HG02678 (cell line): ENCODE measurements at regions not wholly inside any gene's neighbourhood (a gene's known extent, or its start where the extent isn't known, plus 50 kb on each side); places are given as distances from the start of the nearest gene placed in this dataset.

Source experiments
- ATAC-seq: cut with Tn5 transposase; IDR thresholded peaks from one replicate; pipeline ENCODE4 v1.9.1; 2021; ENCODE audit warnings: mild to moderate bottlenecking, moderate library complexity; ENCODE audit not compliant: unreplicated experiment

DNA sequence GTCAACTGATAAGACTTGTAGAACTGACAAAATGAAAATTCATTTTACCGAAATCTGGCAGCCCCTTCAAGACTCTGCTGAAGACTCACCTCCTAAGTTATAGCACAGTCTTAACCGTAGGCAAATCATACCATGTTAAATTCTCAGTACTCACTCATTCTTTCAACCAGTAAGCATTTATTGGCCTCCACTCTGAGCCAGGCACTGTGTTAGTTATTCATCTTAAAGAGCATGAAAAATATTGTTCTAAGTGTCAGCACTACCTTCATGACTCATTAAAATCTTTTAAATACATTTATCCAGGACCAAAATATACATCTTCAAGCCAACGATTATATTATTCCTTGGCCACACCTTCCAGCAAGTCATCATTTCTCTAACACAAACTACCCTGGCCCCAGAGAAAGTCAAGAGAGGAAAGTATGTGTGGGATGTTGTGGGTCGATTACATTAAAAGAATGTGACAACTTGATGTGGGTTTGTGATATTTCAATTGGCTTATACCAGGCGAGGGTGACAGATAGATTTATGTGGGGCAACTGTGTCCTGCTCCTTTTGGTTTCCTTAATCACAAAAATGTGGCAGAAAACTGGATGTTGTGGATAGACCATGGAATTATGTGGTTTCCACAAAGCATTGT is 55.0 kb downstream of the TMEM30B start:
- ATAC-seq, result no peak

DNA sequence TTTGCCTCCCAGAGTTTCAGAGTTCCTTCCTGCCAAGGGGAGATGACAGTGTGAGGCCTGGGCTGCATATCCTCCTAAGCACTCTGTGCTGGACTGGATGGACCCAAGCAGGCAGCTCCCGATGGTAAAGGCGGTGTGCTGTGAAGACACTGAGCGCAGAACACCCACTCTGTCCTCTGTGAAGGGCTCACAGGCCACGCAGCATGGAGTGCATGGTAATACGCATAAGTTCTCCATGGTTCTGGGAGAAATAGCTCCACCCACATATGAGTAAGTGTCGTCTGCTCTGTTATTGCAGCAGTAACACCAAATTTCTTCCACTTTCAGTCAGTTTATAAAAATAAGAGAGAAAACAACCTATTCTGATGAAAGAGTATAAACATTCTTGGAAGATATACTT is 55.8 kb downstream of the TMEM30B start:
- ATAC-seq, result no peak

DNA sequence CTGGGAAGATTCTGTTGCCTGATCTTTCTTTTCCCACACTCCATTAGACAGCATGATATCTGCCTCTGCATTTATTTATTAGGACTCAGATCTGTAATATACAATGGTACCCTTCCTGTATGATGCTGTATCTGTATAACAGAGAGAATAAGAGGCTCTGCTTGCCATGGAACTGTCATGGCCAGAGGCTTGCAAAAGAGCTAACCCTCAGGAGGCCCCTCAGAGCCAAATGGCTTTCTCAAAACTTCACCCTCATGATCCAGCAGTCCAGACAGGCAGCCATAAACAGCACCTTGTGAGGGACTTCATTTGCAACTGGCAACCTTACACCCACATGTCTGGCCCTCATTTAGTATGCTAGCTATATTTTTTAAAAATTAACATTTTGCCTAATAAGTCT is 57.6 kb downstream of the TMEM30B start:
- no peak for ATAC-seq

DNA sequence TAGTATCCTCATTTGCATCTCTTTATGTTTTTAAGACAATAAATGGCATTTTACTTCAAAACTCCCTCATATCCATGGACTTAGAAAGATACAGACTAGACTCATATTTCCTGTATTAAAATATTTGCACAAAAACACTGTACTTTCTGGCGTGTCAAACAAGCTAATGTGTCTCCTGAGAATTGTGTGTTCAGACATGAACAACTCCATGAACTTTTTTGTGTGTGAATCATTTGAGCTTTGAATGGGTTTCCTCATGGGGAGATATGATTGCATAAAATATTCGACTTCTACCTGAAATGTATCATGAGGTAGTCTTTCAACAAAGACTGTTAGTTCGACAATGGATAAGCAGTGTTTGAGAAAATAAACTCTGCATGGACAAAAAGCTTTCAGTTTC is 58.8 kb downstream of the TMEM30B start:
- no peak for ATAC-seq

DNA sequence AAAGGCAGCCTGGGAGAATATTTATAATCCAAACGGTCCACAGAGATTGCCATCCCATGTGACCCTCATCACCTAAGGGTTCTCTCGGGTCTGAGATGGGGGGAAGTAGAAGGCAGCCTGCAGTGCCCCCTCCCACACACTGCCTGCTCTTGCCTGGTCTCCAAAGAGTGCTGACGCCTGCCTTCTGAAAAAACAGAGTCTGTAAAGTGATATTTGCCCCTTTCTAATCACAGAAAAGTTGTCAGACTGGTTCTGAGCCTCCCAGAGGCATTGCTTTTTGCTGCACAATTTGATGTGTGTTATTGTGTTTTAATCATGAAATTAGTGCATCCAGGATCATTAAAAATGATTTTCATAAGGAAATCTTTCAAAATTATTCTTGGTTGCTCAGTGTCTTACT is 59.2 kb downstream of the TMEM30B start:
- no peak for ATAC-seq

DNA sequence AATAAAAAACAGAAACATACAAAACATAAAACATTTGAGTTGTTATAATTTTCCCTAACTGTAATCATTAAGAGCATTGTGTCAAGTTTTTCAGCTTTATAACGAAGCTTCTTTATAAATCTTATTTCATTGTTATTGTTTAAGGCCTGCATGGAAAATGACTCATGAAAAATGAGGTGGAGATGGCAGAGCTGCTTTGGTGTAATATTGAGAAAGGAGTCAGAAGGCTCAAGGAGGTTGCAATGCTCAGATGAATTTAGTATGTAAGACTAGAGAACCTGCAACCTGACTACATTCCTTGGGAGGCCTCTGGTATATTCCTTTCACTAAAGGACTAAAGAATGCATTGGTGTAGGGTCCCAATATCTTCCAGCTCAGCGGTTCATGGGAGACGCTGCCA is 61.5 kb downstream of the TMEM30B start:
- no peak for ATAC-seq

DNA sequence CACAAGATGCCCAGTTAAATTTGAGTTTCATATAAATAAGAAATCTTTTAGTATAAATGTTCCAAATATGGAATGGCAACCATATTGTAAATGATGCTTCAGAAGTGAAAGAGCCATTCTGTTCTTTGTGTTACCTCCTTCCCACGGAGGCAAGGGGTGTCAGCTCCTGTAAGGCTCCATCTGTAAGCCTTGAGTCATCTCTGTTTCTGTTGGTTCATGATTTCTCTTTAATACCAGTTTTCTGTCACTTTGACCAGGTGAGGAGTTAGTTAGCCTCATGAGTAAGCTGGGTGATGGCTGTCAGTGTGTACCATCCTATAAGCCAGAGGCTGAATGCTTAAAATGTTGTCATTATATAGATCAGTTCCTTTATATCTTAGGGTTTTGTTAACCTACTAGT is 61.9 kb downstream of the TMEM30B start:
- ATAC-seq, result no peak

DNA sequence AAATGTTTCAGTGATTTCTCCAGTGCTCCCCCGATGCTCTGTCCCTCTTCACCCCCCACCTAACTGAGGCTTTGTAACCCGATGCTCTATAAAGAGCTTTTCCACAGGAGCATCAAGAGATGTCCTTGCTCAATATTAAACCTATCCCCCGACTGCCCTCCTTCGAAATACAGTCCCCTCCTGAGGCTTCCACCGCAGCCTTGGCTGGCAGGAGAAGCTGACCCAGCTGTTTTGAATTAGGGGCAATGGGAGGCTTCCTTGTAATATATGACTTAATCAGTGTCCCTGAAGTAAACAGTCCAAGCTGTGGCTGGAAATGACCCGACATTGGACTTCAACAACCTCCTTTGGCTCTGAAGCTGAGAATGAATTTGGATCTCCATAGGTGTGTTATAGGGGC is 62.4 kb downstream of the TMEM30B start:
- no peak for ATAC-seq

DNA sequence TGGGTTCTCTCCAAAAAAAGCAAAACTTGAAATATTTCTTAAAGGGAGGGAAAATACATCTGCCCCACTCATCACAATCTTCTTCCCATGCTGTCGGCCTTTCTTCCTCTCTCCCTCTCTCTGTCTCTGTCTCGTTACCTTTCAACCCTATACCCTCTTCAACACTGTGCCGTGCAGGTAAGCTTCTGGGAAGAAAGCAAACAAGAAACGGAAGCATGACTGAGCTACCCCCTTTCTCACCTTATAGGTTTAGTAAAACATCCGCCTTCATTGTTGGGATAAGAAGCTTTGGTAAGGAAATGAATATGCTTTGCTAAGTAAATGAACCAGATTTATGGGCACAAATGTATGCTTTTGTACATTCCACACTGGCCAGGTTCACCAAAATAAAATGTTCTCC is 63.0 kb downstream of the TMEM30B start:
- no peak for ATAC-seq

DNA sequence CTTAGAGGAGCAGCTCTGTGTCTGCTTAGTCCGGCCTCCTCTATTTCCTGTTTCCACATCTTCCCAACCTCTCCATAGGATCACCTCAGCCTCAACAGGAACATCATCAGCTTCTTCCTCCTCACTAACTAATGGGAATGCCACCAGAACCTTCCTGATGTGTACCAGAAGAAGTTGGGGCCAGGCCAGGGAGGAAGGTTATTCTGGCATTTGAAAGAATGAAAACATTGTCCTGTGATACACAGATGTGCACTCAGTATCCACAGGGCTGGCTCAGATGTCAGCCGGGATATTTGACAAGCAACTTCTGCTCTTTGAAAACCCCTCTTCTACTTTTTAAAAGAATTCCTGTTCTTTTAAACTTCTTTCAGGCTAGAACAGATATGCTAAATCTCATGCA is 63.6 kb downstream of the TMEM30B start:
- ATAC-seq, result no peak

DNA sequence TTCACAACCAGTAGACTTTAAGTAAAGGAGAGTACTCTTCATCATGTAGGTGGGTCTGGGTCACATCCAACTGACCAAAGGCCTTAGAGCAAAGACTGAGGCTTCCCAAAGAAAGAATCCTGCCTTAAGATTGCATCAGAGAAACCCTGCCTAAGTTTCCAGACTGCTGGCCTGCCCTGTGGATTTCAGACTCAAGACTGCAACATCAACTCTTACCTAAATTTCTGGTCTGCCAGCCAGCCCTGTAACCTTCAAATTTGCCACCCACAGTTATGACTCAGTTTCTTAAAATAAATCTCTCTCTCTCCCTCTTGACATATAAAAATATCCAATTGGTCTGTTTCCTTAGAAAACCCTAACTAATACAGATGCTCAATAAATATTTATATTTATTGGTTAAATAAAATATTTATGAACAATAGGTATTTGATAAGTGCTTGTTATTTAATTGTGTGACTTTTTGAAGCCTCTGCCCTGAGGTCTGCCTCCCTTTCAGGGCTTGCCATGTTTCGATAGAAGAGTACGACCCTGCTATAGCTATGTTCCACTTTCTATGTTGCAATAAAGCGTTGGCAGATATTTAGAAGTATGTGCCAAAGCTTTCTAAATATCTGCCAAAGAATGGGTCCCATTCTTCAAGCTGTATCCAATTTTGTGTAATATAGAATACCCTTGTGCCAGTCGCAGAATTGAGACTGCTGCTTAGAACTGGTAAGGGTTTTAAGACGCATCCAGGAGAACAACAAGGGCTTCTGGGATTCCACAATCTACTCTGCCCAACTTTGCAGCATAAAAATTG is 65.7 kb downstream of the TMEM30B start:
- ATAC-seq, result no peak

DNA sequence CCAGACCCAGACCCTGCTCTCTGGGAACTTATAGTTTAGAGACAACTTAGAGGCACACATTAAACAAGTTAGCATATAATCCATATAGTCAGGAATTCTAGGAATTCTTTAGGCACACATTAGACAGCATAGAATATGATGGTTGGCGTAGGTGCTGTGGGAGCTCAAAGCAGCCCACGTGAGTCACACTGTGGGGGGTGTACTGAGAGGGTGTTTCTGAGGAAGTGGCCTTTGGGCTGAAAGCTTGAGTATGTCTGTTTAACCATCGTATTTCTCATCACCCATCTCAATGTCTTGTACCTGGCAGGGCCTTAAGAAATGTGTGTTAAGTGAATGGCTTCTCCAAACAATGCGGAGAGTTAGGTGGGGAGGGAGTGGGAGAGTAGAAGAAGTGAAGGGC is 67.2 kb downstream of the TMEM30B start:
- ATAC-seq, result no peak

DNA sequence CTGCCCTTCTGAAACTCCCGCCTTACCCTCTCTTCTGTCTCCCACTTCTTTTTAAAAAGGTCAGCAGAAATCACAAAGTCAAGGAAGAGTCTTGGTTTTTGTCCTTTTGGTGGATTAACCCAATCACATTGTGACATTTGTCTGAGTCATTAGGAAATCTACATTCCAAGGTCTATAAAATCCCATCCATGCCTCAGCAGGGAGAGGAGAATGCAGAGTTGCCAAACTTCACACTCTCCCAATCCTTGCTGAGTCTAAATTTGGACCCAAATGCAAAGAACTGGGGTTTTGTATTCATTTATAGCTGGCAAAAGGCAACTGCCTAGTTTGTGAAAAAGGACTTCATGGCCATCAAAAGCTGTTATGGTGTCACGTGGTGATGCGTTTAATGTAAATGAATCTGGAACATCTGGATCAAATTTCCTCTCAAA is 67.9 kb downstream of the TMEM30B start:
- no peak for ATAC-seq

DNA sequence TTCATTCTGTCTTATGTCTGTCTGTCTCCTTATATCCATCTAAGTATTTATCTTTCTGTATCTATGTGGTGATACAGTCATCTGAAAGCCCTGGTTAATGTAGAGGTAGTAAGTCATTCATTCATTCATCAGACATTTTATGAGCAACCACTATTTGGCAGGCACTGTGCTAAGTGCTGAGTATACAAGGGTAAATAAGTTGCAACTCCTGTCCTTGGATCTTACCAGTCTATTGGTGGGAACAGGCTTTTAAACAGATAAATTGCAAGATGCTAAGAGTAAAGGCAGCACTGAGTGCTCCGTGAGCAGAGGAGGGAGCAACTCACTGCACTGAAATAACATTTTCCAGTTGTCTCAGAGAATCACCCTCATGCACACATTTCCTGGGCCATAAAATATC is 68.6 kb downstream of the TMEM30B start:
- no peak for ATAC-seq

DNA sequence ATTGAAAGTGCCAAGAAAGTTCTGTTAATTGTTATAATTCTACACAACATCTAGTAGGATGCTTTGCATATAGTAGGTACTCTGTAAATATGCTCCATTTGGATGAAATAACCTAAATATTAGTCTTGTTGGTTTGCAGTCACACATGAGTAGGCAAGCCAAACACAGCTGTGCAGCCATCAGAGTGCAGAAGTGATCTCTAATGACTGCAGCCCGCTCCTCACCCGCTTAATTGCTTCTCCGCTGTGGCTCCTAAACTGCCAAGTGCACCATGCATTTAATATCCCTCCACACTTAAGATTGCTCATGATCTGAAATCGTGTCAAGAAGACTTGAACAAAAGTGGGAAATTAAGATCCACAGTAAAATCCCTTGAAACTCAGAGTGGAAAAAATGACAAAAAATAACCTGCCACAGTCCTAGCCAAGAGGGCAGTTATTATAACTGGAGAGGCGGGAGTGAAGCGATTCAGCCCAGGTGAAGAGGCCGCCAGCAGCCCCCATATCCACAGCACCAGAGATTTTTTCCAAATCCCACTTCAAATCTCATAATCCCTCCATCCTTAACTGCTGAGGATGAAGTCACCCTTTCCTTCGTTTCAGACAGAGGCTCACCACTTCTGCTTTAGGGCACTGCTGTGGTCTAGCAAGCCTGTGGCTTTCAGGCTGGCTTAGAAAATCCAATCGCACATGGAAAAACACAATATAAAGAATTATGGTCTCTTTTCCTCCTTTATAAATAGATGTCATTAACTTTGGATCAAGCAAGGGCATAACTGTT is 69.5 kb downstream of the TMEM30B start:
- ATAC-seq, result no peak

DNA sequence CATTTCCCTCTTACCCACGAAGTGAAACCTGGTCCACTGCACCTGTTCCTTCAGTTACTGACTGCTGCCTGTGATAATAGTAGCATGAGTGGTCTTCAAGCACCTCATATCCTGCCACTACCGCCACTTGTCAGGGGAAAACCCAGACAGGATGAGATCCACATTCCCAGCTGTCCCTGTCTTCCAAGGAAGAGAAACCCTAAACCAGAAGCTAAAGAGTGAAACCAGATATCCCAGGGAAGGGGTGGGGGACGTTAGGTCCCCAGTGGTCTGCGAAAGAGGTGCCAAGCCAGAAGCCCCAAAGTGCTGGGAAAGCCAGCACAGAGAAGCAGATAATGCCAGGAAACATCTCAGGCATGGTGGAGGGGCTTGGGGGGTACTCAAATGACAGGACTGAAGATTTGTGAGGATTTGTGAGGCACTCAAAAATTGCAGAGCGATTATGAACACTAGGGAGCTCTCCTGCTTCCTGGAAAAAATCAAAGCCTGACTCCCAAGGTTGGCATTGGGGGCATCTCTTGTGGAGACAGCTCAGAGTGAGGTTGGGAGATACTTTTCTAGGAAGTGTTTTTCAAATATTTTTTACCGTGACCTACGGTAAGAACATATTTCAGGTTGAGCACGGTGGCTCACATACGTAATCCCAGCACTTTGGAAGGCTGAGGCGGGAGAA is 77.9 kb downstream of the TMEM30B start:
- no peak for ATAC-seq

DNA sequence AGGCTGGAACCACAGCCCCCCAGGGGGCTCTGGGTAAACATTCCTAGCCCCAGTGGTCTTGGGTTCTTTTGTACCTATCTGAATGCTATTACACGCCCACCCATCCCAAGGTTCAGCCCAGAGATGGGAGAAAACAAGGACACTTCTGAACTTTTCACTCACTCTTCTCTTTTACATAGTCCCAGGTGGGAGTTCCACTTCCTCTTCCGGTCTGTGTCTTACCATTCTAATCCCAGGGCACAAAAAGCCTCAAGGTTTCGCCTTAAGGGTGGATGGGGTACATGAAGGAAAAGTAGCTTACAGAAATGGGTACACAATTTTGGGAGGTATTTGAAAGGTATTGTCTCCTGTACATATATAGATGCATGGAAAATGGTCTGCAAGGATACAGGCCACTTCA is 79.0 kb downstream of the TMEM30B start:
- no peak for ATAC-seq

DNA sequence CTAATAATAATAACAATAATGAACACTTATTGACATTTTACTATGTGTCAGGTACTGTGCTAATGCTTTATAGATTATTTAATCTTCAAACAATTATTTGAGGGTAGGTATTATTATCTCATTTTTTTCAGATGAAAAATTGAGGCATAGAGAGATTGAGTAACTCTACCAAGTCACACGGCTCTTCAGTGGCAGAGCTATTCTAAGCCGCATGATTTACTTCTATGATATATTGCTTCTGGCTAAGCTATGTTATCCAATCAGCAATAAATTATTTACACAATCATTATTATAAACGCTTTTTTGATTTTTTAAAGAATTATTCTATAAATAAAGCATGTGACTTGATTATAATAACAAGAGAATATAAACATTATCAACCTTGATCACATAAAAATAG is 80.0 kb downstream of the TMEM30B start:
- no peak for ATAC-seq

DNA sequence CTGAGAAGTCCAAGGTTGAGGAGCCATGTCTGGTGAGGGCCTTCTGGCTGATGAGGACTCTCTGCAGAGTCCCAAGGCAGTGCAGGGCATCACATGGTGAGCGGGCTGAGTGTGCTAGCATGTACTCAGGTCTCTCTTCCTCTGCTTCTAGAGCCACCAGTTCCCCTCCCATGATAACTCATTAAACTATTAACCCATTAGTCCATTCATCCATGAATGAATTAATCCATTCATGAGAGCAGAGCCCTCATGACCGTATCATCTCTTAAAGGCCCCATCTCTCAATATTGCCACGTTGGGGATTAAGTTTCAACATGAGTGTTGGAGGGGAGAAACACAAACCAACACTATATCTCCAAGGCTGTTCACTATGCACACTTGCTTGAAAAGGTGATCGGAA is 83.7 kb downstream of the TMEM30B start:
- ATAC-seq, result no peak

DNA sequence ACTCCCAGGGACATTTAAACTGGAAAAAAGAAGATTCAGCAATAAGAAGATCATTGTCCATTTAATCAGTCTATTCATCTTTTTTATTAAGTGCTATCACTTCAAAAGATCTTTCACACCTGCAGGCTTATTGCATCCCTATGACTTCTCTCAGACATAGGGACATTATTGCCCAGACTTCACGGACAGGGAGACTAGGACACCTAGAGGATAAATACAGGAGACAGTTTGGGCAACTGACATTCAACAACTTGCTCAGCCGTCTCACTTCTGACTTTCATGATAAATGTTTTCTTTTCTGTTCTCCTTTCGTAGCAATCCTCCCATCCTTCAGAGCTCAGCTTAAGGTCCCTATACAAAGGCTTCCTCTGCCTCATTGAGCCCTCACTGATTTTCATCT is 84.3 kb downstream of the TMEM30B start:
- no peak for ATAC-seq

DNA sequence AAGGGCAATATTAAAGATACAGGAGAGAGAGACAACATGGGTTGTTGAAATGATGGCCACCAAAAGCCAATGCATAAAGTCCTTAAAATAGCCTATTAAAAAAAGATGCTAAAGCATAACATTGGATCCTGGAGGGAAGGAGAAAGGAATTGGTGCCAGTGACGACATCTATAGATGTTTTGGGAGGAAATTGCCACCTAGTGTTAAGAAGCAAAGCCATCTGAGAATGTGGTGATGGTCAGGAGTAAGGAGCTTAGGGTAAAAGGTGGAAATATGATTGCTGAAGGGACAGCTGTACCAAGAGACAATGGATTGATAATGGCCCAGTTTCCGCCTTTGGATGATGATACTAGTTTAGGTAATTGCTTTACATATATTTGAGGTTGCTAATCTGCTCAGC is 85.1 kb downstream of the TMEM30B start:
- no peak for ATAC-seq
